GM21786 (cell line): ENCODE measurements at regions not wholly inside any gene's neighbourhood (a gene's known extent, or its start where the extent isn't known, plus 50 kb on each side); places are given as distances from the start of the nearest gene placed in this dataset.

Source experiments
- ATAC-seq: cut with Tn5 transposase; IDR thresholded peaks from one replicate; pipeline ENCODE4 v1.9.1; 2021; ENCODE audit not compliant: unreplicated experiment

DNA sequence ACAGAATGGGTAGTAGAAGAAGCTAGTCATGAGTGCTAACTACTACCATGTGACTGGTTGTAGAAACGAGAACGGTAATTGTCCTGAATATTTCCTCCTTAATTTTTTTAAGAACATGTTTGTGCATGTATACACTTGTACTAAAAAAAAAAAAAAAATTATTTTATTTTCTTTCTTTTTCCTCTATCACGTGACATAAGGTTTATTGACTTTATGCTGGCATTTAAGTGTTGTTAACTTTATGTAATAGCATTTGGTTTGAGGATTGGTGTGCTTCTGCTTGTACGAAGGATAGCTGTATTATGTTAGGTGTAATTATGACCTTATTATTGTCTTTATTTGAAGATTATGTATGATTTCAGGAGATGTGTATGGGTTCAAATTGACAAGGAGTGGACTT, 349.1 kb upstream of the PTPRD start:
- ATAC-seq, result no peak

GRCh38 chr9:10983251-10983650, 370.4 kb upstream of the PTPRD start:
- ATAC-seq, result no peak

- no peak for ATAC-seq
Measured at GRCh38 chr9:10999646-11000045, 386.8 kb upstream of the PTPRD start.

DNA sequence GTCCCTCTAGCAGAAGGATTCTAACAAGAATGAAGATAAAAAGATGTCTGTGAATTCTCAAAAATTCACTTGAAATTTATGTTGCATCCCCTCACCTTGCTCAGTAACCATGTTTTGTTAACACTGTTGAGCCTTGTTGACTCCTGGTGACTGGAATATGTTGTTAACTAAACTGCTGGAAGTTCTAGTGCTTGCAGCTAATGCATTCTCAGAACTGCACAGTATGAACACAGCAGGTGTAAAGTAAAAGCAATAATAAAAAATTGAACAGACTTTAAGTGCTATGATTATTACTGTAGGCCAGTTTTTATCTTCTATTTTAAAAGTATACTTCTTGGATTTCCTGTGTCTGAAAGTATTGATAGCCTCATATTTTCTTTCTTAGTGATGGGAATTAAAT, 388.7 kb upstream of the PTPRD start:
- no peak for ATAC-seq

DNA sequence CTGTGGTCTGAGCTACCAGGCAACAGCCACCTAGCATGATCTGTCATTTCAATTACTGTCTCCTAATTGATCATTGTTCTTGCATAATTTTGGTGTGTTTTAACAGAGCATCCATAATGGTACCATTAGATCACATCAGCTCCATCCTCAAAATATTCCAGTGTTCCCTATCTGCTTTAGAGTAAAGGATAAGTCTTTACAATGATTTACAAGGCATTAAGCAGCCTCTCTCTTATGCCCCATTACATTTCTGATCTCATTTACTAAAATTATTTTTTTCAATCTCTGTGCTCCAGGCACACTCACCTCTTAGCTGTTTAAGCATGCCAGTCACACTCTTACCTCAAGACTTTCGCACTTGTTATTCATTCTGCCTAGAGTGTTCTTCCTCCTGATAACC, 389.9 kb upstream of the PTPRD start:
- ATAC-seq, result no peak

- ATAC-seq, result no peak
Measured at GRCh38 chr9:11003836-11004235, 391.0 kb upstream of the PTPRD start.

DNA sequence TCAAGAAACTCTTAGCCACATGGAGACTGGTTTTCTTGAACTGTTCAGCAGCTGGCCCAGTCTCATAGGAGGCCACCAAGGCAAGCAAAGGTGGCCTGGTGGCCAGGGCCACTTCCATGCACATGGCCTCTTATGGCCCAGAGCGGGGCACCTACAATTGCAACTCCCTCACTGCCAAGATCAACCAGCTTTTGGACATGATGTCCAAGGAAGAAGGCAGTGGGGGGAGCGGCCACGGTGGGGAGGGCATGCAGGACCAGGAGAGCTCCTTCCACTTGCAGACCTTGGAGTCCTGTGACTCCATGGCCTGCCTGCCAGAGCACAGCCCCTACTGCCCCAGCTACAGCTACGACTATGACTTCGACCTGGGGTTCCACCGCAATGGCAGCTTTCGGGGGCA, 398.9 kb upstream of the PTPRD start:
- ATAC-seq, result no peak

- ATAC-seq, result no peak
Measured at GRCh38 chr9:11016081-11016480, 403.3 kb upstream of the PTPRD start.

DNA sequence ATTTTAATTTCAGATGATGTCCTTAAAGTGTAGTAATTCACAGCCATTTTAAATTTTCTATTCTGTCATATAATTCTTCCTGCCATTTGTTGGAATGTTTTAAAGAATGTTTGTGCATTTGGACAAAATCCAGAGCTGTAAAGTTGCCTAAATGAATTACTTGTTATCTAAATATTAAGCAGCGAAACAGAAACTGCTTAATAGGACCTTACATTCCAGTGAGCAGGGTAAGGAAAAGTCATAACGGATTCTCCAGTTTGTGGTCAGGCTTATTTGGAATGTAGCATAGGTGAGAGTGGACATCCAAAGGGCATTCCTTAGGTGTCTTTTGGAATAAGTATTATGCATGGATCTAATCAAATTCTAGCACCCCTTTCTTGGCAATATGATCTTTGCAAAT, 410.4 kb upstream of the PTPRD start:
- no peak for ATAC-seq

GRCh38 chr9:11025775-11026174, 413.0 kb upstream of the PTPRD start:
- ATAC-seq, result no peak

- ATAC-seq, result no peak
Measured at GRCh38 chr9:11038366-11038765, 425.6 kb upstream of the PTPRD start.

- ATAC-seq, result no peak
Measured at GRCh38 chr9:11039006-11039405, 426.2 kb upstream of the PTPRD start.

- no peak for ATAC-seq
Measured at GRCh38 chr9:11045589-11045988, 432.8 kb upstream of the PTPRD start.

GRCh38 chr9:11063263-11063662, 450.5 kb upstream of the PTPRD start:
- ATAC-seq, result no peak

GRCh38 chr9:11064909-11065308, 452.1 kb upstream of the PTPRD start:
- no peak for ATAC-seq

DNA sequence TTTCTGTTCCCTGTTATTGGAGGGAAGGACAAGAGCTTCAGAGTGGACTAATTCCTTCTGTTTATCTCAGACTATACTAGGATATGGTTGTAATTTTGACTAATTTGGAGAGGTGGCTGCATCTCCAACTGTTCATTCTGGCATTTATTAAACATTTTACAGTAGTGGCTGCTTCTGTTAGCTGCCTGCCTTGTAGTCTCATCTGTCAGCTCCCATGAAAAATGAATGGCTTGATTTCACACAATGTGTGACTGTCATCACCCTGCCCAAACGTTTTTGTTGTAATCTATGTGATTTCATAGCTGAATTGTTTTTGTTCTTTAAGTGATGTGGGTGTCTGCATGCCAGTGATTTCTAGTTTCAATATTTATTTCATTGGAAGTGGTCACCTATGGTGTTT, 459.4 kb upstream of the PTPRD start:
- ATAC-seq, result no peak

DNA sequence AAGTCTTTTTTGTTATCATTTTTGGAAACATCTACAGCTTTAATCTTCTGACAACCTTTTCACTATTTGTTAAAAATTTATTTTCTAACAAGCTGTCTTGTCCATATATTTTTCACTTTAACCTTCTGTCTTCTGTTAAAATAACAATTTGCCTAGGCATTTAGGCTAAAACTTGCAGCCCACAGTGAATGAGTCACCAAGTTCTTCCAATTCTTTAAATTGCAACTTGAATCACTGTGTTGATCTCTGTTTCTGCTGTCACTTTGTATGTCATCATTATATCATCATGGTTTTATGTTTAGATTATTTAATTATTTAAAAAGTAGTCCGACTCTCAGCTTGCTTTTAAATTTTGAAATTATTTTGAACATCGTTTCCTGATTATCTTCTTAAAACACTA, 473.8 kb upstream of the PTPRD start:
- no peak for ATAC-seq

GRCh38 chr9:11088821-11089374, 476.1 kb upstream of the PTPRD start:
- ATAC-seq, result no peak

- ATAC-seq, result no peak
Measured at GRCh38 chr9:11092974-11093373, 480.2 kb upstream of the PTPRD start.

DNA sequence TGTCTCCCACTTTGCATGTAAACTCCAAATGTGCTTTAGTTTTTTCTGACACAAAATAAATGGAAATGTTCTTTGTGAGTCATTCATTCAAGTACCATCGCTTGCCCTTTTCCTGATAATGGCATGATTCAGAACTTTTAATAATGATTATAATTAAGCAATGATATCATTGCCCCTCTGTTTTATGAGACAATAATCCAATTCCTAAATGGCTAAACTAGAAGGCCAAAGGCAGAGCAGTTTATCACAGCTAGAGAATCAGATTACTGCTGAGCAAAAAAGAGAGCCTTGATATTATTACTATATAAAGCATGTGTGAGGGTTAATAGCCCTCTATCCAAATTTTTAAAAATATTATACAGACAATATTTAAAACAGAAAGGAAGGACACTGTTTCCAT, 484.2 kb upstream of the PTPRD start:
- no peak for ATAC-seq

DNA sequence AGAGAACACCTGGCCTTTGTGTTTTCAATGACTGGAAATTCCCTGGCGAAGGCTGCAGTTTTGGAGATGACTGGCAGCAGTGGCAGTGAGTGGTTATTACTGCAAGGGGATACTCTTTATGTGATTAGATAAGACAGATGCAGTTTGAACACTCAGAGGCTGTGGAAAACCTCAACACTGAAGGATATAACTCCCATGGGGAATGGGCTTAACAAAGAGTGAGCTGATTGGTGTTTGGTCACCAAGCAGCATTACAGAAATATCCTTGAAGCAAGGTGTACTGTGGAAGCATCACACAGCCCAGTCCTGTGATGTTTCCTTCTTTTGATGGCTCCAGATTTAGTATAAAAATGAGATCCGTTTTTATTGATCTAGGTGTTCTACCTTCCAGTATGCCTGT, 490.7 kb upstream of the PTPRD start:
- no peak for ATAC-seq

- no peak for ATAC-seq
Measured at GRCh38 chr9:11107196-11107595, 494.4 kb upstream of the PTPRD start.

GRCh38 chr9:11128156-11128555, 515.4 kb upstream of the PTPRD start:
- ATAC-seq, result no peak

GRCh38 chr9:11135851-11136250, 523.0 kb upstream of the PTPRD start:
- no peak for ATAC-seq
